NCI-H510A treated with DMSO at 0.1 percent for 48 hours (cell line): ENCODE measurements at regions not wholly inside any gene's neighbourhood (a gene's known extent, or its start where the extent isn't known, plus 50 kb on each side); places are given as distances from the start of the nearest gene placed in this dataset.
"Not testable (repeated sequence)": the region's sequence is repeated elsewhere in the genome, so short reads cannot be mapped to it uniquely, and the experiment has no call there.

ENCODE experiments used
- DNase-seq: peaks from one replicate; lab custom pipeline; 2025; lab: John Stamatoyannopoulos, UW

DNA sequence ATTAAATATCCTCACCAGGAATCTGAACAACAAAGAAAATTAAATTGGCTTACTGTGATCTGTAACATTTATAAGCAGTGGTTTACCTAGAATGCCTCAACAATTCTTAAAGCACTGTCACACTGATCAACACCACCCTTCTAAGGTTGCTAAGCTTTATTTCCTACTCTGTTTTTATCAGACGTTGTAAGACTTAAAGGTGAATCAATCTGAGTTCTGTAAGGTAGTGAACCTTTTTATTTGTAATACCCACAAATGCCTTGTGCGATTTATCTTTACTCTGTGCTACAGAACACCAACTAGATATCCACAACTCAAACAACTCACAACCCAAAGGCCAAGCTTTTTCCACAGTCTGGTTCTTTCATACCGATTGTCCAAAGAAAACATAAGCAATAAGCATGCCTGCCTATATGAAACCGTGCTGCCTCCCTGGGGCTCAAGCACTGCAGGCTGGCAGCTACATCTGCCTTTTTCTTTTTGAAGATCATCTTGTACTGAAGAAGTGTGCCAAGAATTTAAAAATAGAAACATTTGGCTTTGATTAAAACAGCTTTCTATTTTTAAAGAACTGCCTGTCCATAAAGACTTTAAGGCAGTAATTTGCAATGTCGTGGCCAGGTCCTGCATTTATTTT lies 490.7 kb downstream of the NUP35 start:
- no peak for DNase-seq

GRCh38 chr2:183623227-183623626 lies 499.0 kb downstream of the NUP35 start:
- DNase-seq, result no peak

GRCh38 chr2:183630964-183631363 lies 506.7 kb downstream of the NUP35 start:
- DNase-seq, result no peak

DNA sequence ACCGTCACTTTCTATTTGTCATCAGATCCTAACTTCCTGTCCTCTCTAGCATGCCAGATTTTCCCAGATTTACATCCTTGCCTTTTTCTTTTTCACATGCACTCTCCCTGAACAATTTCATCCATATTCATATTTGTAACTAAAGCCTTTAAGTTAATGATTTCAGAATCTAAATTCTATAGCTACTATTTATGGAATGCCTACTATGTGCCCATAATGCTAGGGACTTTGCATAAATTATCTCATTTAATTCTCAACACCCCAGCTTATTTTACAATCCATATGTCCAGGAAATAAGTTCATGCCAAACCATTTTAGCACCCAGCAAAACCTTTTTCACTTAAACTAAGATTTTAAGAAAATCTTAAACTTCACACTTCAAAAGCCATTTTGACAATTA lies 531.9 kb downstream of the NUP35 start:
- DNase-seq, result no peak

- DNase-seq, result peak; percentile 99
Observed at GRCh38 chr2:183665425-183665824, 541.2 kb downstream of the NUP35 start.

GRCh38 chr2:183666031-183666430 lies 541.8 kb downstream of the NUP35 start:
- peak; percentile 64 for DNase-seq

DNA sequence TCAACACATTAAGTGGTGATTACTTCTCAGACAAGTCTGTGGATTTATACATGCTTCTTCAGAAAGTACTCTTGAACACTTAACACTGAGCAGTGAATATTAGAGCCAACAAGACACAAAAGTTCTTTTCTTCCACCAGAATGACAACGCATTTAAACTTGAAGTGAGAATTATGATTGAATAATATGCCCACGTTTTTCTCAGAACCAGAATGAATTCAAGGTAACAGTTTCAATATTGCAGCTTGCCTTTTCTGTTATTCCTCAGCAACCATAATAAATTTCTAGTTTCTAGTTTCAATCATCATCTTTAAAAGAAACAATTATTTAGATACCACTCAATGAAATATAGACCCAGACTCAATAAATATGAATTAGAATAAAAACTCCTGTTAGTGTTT lies 547.0 kb downstream of the NUP35 start:
- no peak for DNase-seq

GRCh38 chr2:183678908-183679307 lies 554.7 kb downstream of the NUP35 start:
- DNase-seq, result no peak

- no peak for DNase-seq
Observed at GRCh38 chr2:183680573-183680972, 556.3 kb downstream of the NUP35 start.

DNA sequence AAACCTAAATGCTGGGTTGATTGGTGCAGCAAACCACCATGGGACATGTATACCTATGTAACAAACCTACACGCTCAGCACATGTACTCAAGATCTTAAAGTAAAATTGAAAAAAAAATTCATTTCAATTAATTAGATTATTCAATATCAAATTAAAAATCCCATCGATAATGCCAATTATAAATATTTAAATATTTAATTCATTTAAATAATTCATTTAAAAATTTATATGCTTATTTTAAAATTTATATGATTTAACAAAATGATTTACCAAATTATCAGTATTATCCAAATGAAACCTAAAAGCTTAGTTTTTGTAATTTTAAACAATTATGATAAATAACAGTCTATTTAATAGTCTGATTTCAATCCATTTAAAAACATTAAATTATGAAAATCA lies 560.4 kb downstream of the NUP35 start:
- no peak for DNase-seq

DNA sequence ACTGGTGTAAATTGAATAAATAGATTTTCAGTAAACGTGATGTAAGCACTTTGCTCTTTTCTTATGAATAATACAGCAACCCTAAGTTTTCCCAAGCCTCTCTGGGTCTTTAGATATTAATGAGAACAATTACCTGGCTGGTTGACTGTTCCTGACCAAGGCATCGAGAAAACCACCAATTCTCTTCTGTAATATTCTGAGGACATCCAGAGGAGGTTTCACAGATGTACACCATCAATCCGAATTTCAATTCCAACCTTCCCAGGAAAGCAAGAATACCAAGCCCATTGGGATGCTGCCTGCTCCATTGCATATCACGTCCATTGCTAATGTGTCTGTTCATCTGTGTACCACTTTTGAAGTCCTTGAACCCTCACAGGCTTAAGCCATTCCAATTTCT lies 571.8 kb downstream of the NUP35 start:
- no peak for DNase-seq

- no peak for DNase-seq
Observed at GRCh38 chr2:183709829-183710228, 585.6 kb downstream of the NUP35 start.

DNA sequence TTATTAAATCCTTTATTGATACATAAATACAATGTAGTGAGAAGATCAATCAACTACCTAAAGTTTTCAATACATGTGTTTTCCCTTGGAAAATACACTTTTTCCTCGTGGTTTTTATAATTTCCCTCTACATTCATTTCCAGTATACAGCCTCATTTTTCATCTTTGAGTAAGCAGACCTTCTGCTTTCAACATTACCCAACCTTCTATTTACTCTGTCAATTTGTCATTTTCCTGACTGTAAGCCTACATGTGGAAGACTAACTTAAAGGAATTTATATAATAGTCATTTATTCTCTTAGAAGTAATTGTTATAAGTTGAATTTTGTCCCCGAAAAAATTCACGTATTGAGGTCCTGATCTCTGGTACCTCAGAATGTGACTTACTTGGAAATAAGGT lies 594.0 kb downstream of the NUP35 start:
- no peak for DNase-seq

GRCh38 chr2:183723278-183723677 lies 599.0 kb downstream of the NUP35 start:
- no peak for DNase-seq

GRCh38 chr2:183729380-183729779 lies 605.1 kb downstream of the NUP35 start:
- DNase-seq, result no peak

DNA sequence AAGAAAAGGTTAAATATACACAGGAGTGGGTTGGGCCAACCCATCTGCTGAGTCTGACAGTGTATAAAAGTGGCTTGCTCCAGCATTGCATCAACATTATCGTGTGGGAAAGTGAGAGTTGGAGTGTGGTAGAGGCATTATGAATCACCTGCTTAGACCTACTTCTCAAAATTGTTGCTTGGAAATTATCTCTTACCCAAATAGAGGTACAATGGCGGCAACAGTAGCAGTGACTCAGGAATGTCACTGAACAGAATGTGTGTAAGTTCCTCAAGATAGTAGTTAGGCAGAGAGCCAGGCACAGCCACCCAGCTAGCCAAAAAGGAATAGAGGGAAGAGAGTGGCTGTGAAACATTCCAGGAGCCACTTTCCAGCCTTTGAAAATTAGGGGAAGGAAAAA lies 616.0 kb downstream of the NUP35 start:
- no peak for DNase-seq

- DNase-seq, result no peak
Observed at GRCh38 chr2:183752571-183752970, 628.3 kb downstream of the NUP35 start.

DNA sequence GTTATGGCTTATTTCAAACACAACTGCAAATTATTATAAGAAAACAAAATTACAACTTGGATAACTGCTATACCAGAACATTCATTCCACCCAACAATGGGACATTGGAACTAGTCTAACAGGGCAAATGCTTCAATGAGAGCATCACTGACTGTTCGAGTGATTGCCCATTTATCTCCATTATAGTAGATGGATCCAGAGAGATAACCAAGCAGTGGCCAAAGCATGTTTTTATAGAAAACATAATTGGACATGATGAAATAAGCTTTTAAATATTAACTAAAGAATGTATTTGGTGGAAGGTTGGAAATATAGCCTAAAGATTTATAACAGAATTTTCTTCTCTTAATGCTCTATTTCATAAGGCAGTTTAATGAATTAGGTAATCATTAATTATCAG lies 634.8 kb downstream of the NUP35 start:
- DNase-seq, result no peak

DNA sequence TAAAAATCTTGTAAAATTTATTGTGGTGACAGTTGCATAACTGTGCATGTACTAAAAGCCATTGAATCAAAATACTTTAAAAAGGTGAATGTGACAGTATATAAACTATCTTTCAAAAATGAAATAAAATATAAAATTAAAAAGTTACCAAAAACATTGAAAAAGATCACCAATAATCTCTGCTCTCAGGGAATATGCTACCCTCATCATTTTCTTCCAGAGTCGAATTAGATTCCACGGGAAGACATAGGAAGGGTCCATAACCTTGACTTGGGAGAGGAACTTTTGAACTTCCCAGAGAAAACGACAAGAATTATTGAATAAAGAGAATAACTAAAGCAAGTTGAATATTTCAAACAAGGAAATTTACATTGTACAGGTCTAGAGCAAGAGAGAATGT lies 649.5 kb downstream of the NUP35 start:
- no peak for DNase-seq

- no peak for DNase-seq
Observed at GRCh38 chr2:183780072-183780471, 655.8 kb downstream of the NUP35 start.

GRCh38 chr2:183782436-183782835 lies 658.2 kb downstream of the NUP35 start:
- DNase-seq, result no peak

DNA sequence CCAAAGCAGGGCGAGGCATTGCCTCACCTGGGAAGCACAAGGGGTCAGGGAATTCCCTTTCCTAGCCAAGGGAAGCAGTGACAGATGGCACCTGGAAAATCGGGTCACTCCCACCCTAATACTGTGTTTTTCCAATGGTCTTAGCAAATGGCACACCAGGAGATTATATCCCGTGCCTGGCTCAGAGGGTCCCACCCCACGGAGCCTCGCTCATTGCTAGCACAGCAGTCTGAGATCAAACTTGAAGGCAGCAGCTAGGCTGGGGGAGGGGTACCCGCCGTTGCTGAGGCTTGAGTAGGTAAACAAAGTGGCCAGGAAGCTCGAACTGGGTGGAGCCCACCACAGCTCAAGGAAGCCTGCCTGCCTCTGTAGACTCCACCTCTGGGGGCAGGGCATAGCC lies 664.6 kb downstream of the NUP35 start:
- not testable (repeated sequence) for DNase-seq

- not testable (repeated sequence) for DNase-seq
Observed at GRCh38 chr2:183792165-183792924, 668.1 kb downstream of the NUP35 start.

DNA sequence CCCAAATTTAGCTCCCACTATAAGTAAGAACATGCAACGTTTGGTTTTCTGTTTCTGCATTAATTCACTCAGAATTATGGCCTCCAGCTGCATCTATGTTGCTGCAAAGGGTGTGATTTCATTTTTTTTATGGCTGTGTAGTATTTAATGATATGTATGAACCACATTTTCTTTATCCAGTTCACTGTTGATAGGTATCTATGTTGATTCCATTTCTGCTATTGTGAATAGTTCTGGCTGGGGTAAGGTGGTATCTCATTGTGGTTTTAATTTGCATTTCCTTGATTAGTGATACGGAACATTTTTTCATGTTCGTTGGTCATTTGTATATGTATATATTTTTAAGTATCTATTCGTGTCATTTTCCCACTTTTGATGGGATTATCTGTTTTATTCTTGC lies 674.3 kb downstream of the NUP35 start:
- DNase-seq, result no peak
